ENCODE measurements at regions not wholly inside any gene's neighbourhood (a gene's known extent, or its start where the extent isn't known, plus 50 kb on each side); places are given as distances from the start of the nearest gene placed in this dataset.
"Not testable (repeated sequence)": the region's sequence is repeated elsewhere in the genome, so short reads cannot be mapped to it uniquely, and the experiment has no call there.

DNA sequence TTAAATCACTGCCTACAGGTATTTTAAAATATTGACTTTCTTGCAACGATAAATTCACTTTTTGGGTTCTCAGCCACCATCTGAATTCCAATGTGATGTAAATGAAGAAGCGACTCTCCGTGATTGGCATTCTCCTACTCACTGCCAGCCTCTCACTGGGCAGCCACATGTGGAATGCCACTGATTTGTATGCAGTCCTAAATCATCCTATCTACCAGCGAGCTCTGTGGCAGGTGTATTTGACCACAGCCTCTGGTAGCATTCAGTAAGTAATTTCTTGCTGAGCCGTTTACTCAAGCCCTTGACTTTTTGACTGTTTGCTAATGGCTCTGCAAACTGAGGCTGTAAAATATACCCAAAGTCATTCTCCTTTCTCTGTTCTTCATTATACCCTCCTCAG, 559.0 kb upstream of the SLC10A2 start:
- DNase-seq, result no peak

DNA sequence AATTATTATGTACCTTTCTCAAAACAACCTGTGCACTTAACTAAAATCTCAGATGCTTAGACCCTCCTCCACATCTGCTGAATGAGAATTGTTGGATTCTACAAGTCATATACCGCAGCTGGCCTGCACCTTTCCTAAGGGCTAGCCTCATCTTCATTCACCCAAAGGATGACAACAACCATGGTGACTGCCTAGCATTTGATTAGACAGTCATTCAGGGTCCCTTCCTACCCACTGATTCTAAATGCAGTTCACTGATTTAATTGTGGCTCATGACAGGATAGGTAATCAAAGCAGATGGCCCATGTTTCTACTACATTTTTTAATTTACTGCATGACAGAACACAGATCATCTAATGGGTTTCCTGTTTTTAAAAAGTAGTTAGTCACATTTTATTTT, 551.9 kb upstream of the SLC10A2 start:
- DNase-seq, result no peak

- no peak for DNase-seq
Observed at GRCh38 chr13:103615771-103616170, 549.6 kb upstream of the SLC10A2 start.

DNA sequence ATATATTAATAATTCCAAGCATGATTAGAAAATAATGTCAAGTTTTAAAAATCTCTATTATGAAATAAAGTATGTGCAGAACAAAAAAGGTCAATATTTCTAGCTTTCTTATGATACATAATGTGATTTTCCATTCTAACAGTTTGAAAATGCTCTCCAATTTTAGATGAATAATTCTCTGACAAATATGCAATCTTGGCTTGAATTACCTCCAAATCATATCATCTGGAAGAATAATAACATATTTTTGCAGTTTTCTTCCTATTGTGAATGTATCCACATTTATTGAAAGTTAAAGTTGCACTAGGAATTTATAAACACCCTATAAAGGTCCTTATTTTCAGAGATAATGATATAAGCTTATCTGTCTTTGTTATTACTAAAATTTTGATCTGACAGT, 548.5 kb upstream of the SLC10A2 start:
- no peak for DNase-seq

DNA sequence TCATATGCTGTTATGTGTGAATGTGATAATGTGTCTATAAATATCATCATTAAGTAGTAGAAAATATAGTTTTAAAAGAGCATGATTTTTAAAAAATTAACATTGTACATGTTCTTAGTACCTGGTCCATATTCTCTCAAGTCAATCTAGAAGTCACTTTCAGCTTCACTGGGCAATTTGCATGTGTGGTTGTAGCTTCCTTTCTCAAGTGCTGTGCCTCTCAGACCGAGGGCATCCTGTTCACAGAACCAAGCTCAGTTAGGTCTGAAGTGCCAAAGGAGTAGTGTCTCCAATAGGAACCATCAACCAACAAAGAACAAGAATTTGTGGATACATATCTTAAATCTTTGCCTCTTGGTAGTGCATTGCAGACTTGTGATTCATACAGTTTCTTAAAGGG, 541.8 kb upstream of the SLC10A2 start:
- DNase-seq, result no peak

DNA sequence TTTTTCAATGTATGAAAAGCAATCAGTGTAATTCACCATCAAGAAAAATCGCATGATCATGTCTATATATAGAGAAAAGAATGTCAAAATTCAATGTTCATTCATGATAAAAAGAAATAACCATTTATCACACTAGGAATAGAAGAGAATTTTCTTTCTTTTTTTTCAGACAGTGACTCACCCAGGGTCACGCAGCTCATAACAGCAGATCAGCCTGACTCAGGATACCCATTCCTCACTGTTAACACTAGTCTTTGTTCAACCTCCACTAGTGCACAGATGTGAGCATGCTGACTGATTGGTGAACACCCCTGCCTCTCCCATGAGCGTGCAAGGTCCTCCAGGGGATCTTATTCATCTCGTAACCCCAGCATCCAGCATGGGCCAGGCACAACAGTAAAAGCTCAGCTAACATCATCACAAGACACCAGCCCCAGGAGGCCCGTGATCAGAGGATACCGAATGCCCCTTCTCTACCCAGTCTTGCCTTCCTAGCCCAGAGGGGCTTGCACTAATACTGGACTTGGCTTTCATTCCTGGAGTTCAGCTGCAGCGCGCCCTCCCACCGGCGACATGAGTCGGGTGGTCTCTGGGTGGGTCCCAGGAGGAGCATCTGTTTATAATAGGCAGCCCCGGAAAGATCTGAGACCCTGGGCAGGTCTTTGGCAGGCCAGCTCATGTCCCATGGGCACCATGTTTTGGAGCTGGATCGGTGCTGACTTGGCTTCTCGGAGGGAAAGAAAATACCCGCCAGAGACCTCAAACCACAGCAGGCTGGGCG, 539.5 kb upstream of the SLC10A2 start:
- no peak for DNase-seq

- not testable (repeated sequence) for DNase-seq
Observed at GRCh38 chr13:103599870-103600269, 533.7 kb upstream of the SLC10A2 start.

- no peak for DNase-seq
Observed at GRCh38 chr13:103598671-103599070, 532.5 kb upstream of the SLC10A2 start.

GRCh38 chr13:103573446-103573845, 507.2 kb upstream of the SLC10A2 start:
- DNase-seq, result no peak

- DNase-seq, result no peak
Observed at GRCh38 chr13:103568314-103568713, 502.1 kb upstream of the SLC10A2 start.

DNA sequence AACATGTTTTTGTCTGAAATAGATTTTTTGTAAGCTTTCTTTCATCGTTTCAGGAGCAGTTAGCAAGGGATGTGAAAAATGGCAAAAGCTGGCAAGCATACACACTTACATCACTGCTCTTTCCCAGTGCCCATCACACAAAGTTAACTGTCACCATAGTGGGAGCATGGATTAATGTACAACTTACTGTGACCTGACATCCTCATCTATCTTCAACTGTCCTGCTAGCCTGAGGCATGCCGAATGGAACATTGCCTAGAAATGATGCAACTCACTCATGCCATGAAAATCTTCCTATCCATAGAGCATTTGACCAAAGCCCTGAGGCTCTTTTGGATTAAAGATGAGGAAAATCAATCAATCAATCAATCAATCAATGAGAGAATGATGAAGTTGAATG, 491.7 kb upstream of the SLC10A2 start:
- DNase-seq, result no peak

DNA sequence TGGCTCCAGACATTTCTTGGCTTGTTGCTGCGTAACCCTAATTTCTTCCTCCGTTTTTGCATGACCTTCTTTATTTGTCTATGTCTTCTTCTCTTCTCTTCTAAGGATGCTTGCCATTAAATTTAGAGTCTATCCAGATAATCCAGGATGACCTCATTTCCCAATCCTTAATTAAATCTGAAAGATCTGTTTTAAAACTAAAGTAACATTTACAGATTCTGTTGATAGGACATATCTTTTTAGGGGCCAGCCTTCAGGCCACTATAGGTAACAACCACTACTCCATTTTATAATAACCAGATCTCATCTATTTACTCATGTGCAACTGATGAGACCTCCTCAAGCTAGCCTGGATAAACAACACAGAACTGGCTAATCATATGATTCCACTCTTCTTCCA, 490.5 kb upstream of the SLC10A2 start:
- no peak for DNase-seq

DNA sequence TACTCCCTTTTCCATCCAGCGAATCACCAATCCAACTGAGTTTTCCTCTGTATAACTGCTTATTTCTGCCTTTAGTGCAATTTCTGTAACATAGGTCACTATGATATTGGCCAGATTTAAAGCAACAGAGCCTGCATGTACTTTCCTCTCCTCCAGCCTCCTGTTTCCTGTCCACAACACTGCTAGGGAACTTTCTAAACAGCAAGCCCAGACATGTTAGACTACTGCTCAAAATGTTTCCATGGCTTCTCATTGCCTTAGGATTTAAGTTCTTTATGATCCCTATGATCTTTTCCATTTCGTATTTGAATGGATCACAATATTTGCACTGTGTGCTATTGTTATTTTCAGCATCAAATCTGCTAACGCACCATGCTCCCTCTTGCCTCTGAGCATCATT, 481.7 kb upstream of the SLC10A2 start:
- DNase-seq, result no peak

GRCh38 chr13:103546271-103546670, 480.1 kb upstream of the SLC10A2 start:
- no peak for DNase-seq

DNA sequence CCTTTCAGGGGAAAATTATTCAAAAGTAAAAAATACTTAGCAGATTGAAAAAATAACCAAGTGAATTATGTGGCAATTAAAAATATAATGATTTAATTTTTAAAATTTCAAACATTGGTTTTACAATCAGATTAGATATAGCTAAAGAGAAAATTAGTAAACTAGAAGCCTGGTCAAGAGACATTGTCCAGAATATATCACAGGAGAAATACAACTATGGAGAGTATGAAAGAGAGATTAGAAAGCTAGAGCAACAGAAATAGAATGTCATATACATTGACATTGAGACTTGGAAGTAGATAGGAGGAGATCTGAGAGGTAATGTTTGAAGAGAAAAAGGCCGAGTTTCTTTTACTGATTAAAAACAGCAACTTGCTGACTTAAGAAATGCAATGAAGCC, 476.4 kb upstream of the SLC10A2 start:
- no peak for DNase-seq

DNA sequence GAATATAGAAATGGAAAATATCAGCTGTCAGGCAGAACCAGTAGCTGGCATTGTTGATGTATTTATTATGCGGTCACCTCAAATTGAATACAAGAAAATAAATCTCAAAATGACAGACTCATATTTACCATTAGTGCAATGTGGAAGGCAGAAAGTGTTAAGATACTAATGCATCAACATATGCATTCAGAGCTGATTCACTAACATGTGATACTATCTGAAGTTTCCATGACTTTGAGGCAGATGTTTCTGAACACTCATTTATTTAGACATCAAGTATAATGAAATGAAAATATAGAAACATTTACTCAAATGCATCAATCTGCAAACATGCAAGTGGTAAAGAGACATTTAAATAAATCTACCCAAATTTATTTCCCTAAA, 474.2 kb upstream of the SLC10A2 start:
- DNase-seq, result no peak

GRCh38 chr13:103539721-103540381, 473.6 kb upstream of the SLC10A2 start:
- no peak for DNase-seq

- DNase-seq, result no peak
Observed at GRCh38 chr13:103539265-103539664, 473.0 kb upstream of the SLC10A2 start.

DNA sequence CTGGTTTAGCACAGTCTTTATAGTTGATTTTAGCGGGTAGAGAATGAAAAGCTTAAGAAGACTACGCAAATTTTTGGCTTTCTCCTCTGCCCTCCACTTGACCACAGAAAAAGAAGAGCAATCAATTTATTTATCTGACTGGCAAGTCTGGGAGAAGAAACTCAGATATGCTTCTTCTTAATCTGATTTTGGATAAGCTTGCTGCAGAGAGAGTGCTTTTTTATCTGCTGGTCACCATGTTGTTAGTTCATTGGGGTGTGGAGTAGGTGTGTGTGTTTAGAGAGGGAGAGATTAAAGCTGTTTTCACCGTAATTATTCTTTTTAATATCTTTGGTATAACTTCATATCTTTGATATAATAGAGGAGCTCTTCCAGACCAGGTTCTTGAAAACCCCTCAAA, 471.4 kb upstream of the SLC10A2 start:
- DNase-seq, result no peak

- no peak for DNase-seq
Observed at GRCh38 chr13:103531278-103531677, 465.1 kb upstream of the SLC10A2 start.

DNA sequence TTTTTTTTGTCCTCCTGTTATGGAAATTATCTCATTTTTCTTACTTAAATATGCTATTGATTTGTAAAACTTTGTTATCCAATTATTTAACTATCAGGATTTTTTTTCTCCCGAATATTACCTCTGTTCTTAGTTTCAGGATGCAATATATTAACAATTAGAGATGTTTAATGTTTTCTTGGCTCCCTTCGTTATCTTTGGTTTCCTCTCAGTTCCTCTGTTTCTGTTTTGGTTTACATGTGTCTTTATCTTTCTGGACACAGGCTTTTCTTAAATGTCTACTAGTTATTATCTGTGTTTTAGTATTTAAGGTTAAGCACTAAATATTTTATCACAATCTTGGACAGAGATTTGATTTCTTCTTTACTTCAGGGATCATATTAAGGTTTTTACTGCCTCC, 462.2 kb upstream of the SLC10A2 start:
- DNase-seq, result no peak

- no peak for DNase-seq
Observed at GRCh38 chr13:103525530-103525929, 459.3 kb upstream of the SLC10A2 start.

DNA sequence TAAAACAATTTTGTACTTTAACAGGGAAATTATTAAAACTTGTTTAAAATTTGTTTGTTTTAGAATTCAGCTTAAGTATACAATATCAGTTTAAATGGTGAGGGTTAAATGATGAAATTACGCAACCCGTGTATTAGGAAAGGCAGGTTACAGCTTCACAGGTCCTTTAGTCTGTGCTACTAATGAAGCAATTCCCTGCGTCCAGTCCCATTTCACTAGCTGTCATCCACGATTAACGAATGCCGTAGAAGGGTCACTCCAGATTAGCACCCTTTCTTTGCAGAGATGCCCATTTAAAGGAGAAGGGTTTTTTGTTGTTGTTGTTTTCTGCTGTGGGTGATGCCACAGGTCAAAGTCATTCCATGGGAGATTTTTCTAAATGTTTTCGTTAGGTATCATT, 457.6 kb upstream of the SLC10A2 start:
- DNase-seq, result no peak

- no peak for DNase-seq
Observed at GRCh38 chr13:103521532-103521931, 455.3 kb upstream of the SLC10A2 start.

DNA sequence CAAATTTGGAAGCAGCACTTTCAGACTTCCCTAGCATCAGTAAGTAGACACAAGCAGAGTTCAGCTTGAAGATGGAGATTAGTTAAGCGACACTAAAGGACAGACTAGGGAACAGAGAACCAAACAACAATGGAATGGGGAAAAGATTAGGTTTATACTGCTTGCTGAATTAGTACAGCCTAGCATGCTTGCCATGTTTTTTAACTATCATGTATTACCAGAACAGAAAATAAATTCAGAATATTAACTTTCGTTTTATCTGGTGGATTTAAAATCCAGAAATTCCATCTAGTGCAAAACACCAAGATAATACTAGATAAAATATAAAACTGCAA, 451.5 kb upstream of the SLC10A2 start:
- DNase-seq, result no peak

Data from activated CD8-positive, alpha-beta memory T cell treated with anti-CD3 and anti-CD28 coated beads for 24 hours (primary cell).